IMR-90 (cell line): ENCODE measurements at regions not wholly inside any gene's neighbourhood (a gene's known extent, or its start where the extent isn't known, plus 50 kb on each side); places are given as distances from the start of the nearest gene placed in this dataset.

Experiments used
- ATAC-seq: fragments of 200-7000 bp; cut with Tn5 transposase; 2 replicates; pipeline ENCODE4 v1.9.1; 2020; ENCODE audit warnings: low read depth, mild to moderate bottlenecking, moderate library complexity
- BruUV-seq: library from RNA; stranded (reverse); fragments of 400-500 nt; replicated peaks from 2 replicates; lab custom pipeline; 2021; lab: Mats Ljungman, UMichigan
- CTCF ChIA-PET: fragments of 300-600 bp; formaldehyde crosslinking; extraction: SDS; loops from one replicate; lab custom pipeline; 2021; ENCODE audit warnings: antibody characterized with exemption; lab: Yijun Ruan, JAX
- POLR2A ChIA-PET: fragments of 300-600 bp; sonication (Branson Sonifier 250); formaldehyde crosslinking; loops from one replicate; lab custom pipeline; 2022; ENCODE audit warnings: antibody characterized with exemption; ENCODE audit not compliant: unreplicated experiment; lab: Charles Lee
- DNase-seq: peaks from one replicate; pipeline ENCODE4 v3.0.0; 2013
- H2AFZ ChIP-seq: replicated peaks from 2 replicates; pipeline ENCODE3; 2013; ENCODE audit warnings: low read length, mild to moderate bottlenecking; ENCODE audit not compliant: poor library complexity
- H2AK5ac ChIP-seq: 2 replicates; pipeline ENCODE4 v1.6.1; 2013; ENCODE audit warnings: low read depth, low read length, inconsistent platforms
- H2AK9ac ChIP-seq: replicated peaks from 2 replicates; pipeline ENCODE3; 2013; ENCODE audit warnings: mild to moderate bottlenecking, low read depth, low read length, moderate library complexity; ENCODE audit not compliant: poor library complexity
- H2BK120ac ChIP-seq: 2 replicates; pipeline ENCODE4 v1.6.1; 2013; ENCODE audit warnings: low read depth, low read length, inconsistent platforms
- H2BK15ac ChIP-seq: 3 replicates; pipeline ENCODE4 v1.6.1; 2013; ENCODE audit warnings: low read depth, low read length, inconsistent platforms
- H2BK20ac ChIP-seq: 2 replicates; pipeline ENCODE4 v1.6.1; 2013; ENCODE audit warnings: low read depth, mild to moderate bottlenecking, inconsistent platforms, low read length, moderate library complexity
- H2BK5ac ChIP-seq: 2 replicates; pipeline ENCODE4 v1.6.1; 2013; ENCODE audit warnings: mild to moderate bottlenecking, low read depth, low read length, inconsistent platforms; ENCODE audit not compliant: poor library complexity, severe bottlenecking
- H3K14ac ChIP-seq: replicated peaks from 2 replicates; pipeline ENCODE4 v1.6.1; 2013; ENCODE audit warnings: low read depth, low read length, inconsistent platforms
- H3K18ac ChIP-seq: 2 replicates; pipeline ENCODE4 v1.6.1; 2013; ENCODE audit warnings: low read depth, low read length, control low read depth
- H3K23ac ChIP-seq: 2 replicates; pipeline ENCODE4 v1.6.1; 2013; ENCODE audit warnings: low read depth, low read length, inconsistent platforms
- H3K27ac ChIP-seq: 2 replicates; pipeline ENCODE4 v1.5.1; 2013; ENCODE audit warnings: mild to moderate bottlenecking, control low read depth, low read length; ENCODE audit not compliant: insufficient read depth
- H3K27me3 ChIP-seq: 2 replicates; pipeline ENCODE4 v1.6.1; 2013; ENCODE audit warnings: low read length; ENCODE audit not compliant: control insufficient read depth, insufficient read depth
- H3K36me3 ChIP-seq: 2 replicates; pipeline ENCODE4 v1.6.1; 2013; ENCODE audit warnings: low read length, mixed read lengths; ENCODE audit not compliant: control insufficient read depth, insufficient read depth
- H3K4ac ChIP-seq: 2 replicates; pipeline ENCODE4 v1.6.1; 2013; ENCODE audit warnings: low read depth, low read length, inconsistent platforms
- H3K4me1 ChIP-seq: 2 replicates; pipeline ENCODE4 v1.6.1; 2013; ENCODE audit warnings: low read length, mixed read lengths; ENCODE audit not compliant: control insufficient read depth, insufficient read depth
- H3K4me2 ChIP-seq: 2 replicates; pipeline ENCODE4 v1.6.1; 2013; ENCODE audit warnings: low read depth, mild to moderate bottlenecking, control low read depth, low read length, moderate library complexity
- H3K4me3 ChIP-seq: 2 replicates; pipeline ENCODE4 v1.5.1; 2013; ENCODE audit warnings: low read depth, mild to moderate bottlenecking, control low read depth, low read length, moderate library complexity; ENCODE audit not compliant: insufficient read depth
- H3K56ac ChIP-seq: 2 replicates; pipeline ENCODE4 v1.6.1; 2013; ENCODE audit warnings: low read length, inconsistent platforms; ENCODE audit not compliant: insufficient read depth; ENCODE audit errors: extremely low read depth
- H3K79me1 ChIP-seq, 2 experiments: 2 replicates each; pipeline ENCODE4 v1.6.1; 2013; ENCODE audit warnings: low read length in 2 of 2, inconsistent platforms in 1 of 2, low read depth in 1 of 2
- H3K9ac ChIP-seq: 2 replicates; pipeline ENCODE4 v1.6.1; 2013; ENCODE audit warnings: low read depth, low read length, control low read depth
- H3K9me1 ChIP-seq: 2 replicates; pipeline ENCODE4 v1.6.1; 2013; ENCODE audit warnings: low read length, inconsistent platforms; ENCODE audit not compliant: insufficient read depth
- H3K9me3 ChIP-seq: 2 replicates; pipeline ENCODE4 v1.6.1; 2013; ENCODE audit warnings: low read length; ENCODE audit not compliant: control insufficient read depth, insufficient read depth
- H4K20me1 ChIP-seq: 2 replicates; pipeline ENCODE4 v1.6.1; 2013; ENCODE audit warnings: low read length, inconsistent platforms; ENCODE audit not compliant: insufficient read depth
- H4K5ac ChIP-seq: 2 replicates; pipeline ENCODE4 v1.6.1; 2013; ENCODE audit warnings: mild to moderate bottlenecking, low read depth, low read length, control low read depth
- H4K8ac ChIP-seq, 2 experiments: 2 replicates each; pipeline ENCODE4 v1.6.1; 2013; ENCODE audit warnings: low read depth in 2 of 2, low read length in 2 of 2, control low read depth in 1 of 2, inconsistent platforms in 1 of 2
- H4K91ac ChIP-seq: 2 replicates; pipeline ENCODE4 v1.6.1; 2013; ENCODE audit warnings: low read depth, low read length, inconsistent platforms; ENCODE audit not compliant: insufficient read depth
- CEBPB ChIP-seq: IDR thresholded peaks from 2 replicates; pipeline ENCODE4 v1.6.1; 2012; ENCODE audit warnings: low read depth, low read length, improper control_type of control experiment
- CHD1 ChIP-seq: IDR thresholded peaks from 2 replicates; pipeline ENCODE4 v1.6.1; 2012; ENCODE audit warnings: low read depth, low read length, improper control_type of control experiment
- FOS ChIP-seq: fragments of 150-350 bp; IDR thresholded peaks from 2 replicates; pipeline ENCODE4 v1.6.1; 2016; ENCODE audit warnings: low read depth, low read length
- MAZ ChIP-seq: IDR thresholded peaks from 2 replicates; pipeline ENCODE4 v1.6.1; 2012; ENCODE audit warnings: low read depth, mild to moderate bottlenecking, low read length, improper control_type of control experiment, moderate library complexity, borderline replicate concordance
- USF2 ChIP-seq: fragments of 150-350 bp; IDR thresholded peaks from 2 replicates; pipeline ENCODE4 v1.6.1; 2017; ENCODE audit warnings: mild to moderate bottlenecking, antibody characterized with exemption, low read length, low read depth
- WGBS, 2 experiments: methylation state at CpG; one replicate each; pipeline versions ENCODE4 v1.1.5 to v1.1.7; 2013; ENCODE audit warnings: missing lambda C conversion rate in 2 of 2; ENCODE audit not compliant: insufficient read length in 1 of 2; ENCODE audit errors: extremely low coverage in 2 of 2; 5-methylcytosine and 5-hydroxymethylcytosine counted together
- dilution Hi-C: fragments of 300-500 bp; cut with HindIII; formaldehyde crosslinking; loops from one replicate; pipeline ENCODE4 v1.14.3; 2018; ENCODE audit warnings: low sequenced_read_pairs; ENCODE audit not compliant: unreplicated experiment
- in situ Hi-C: fragments of 300-500 bp; cut with MboI; formaldehyde crosslinking; loops from 3 replicates; pipeline ENCODE4 v1.14.3; 2019; ENCODE audit warnings: low sequenced_read_pairs, inconsistent platforms, mixed read lengths
- intact Hi-C: fragments of 100-400 bp; cut with micrococcal nuclease; formaldehyde crosslinking; loops from 2 replicates; pipeline ENCODE4 v1.10.0; 2022

- peaks cover 3% of the 10 kb centered on the region; the same call in 1 of the 2 replicates for H3K9me1 ChIP-seq
- no peak overlapping the region for H2AK9ac ChIP-seq
- H2BK20ac ChIP-seq, result no peak overlapping the region
- no peak overlapping the region for H4K91ac ChIP-seq
- DNase-seq (no peak), ATAC-seq (no peak)
- CTCF ChIA-PET, result no interaction called here
- no peak overlapping the region for H4K5ac ChIP-seq
- no peak for TF ChIP-seq USF2
- TF ChIP-seq MAZ, result no peak
- TF ChIP-seq CEBPB, result no peak
- no peak for TF ChIP-seq FOS
- TF ChIP-seq CHD1, result no peak
- H2BK15ac ChIP-seq, result no peak overlapping the region
- H2AFZ ChIP-seq, result no peak overlapping the region
- H2BK5ac ChIP-seq, result no peak overlapping the region
- no peak overlapping the region for H4K8ac ChIP-seq
- POLR2A ChIA-PET, result no interaction called here
- no peak overlapping the region for H2AK5ac ChIP-seq
- H3K4me3 ChIP-seq, result no peak overlapping the region
- H2BK120ac ChIP-seq, result no peak overlapping the region
- H3K36me3 ChIP-seq, result no peaks in the 10 kb centered on the region
- intact Hi-C loops (no loop called here), in situ Hi-C loops (no loop called here), dilution Hi-C loops (no loop called here)
- H3K9ac ChIP-seq, result no peak overlapping the region
- H3K27ac ChIP-seq, result no peak overlapping the region
- H3K4ac ChIP-seq, result no peak overlapping the region
- no peak overlapping the region for H3K56ac ChIP-seq
- no TSS peak for BruUV-seq
- no peak overlapping the region for H3K18ac ChIP-seq
- no peak overlapping the region for H3K14ac ChIP-seq
- no peak overlapping the region for H3K4me2 ChIP-seq
- no CpG with 5 or more reads among the region's 4 CpGs for WGBS, 2 experiments
- H3K4me1 ChIP-seq, result no peaks in the 10 kb centered on the region; the same call in 1 of the 2 replicates
- no peaks in the 10 kb centered on the region for H4K20me1 ChIP-seq
- no peak overlapping the region for H3K23ac ChIP-seq
- H3K9me3 ChIP-seq, result 0 out of 2 replicates have a peak, but pooled peaks cover 3% of the 10 kb centered on the region
- peaks cover 7% of the 10 kb centered on the region for H3K27me3 ChIP-seq
- no peaks in the 10 kb centered on the region for H3K79me1 ChIP-seq
These were observed 69.5 kb upstream of the FBXO28 start for GRCh38 chr1:224044420-224044819.
